Keratinocyte (primary cell): ENCODE measurements at regions not wholly inside any gene's neighbourhood (a gene's known extent, or its start where the extent isn't known, plus 50 kb on each side); places are given as distances from the start of the nearest gene placed in this dataset.
"Not testable (repeated sequence)": the region's sequence is repeated elsewhere in the genome, so short reads cannot be mapped to it uniquely, and the experiment has no call there.

ENCODE experiments used
- DNase-seq: peaks from one replicate; pipeline ENCODE4 v3.0.0-alpha.2; 2011; ENCODE audit warnings: low read depth, missing footprints, low spot score
- FAIRE-seq: peaks from 2 replicates; lab custom pipeline; 2011; peaks lifted over from hg19 to GRCh38; lab: Jason Lieb, UNC
- H2AFZ ChIP-seq: 2 replicates; pipeline ENCODE4 v1.6.0; 2012; ENCODE audit warnings: low read length, control low read depth, inconsistent platforms; ENCODE audit not compliant: control insufficient read depth
- H3K27ac ChIP-seq: 2 replicates; pipeline ENCODE4 v1.5.1; 2011; ENCODE audit warnings: low read length; ENCODE audit not compliant: control insufficient read depth, insufficient read depth
- H3K27me3 ChIP-seq: 3 replicates; pipeline ENCODE4 v1.6.0; 2011; ENCODE audit warnings: low read length; ENCODE audit not compliant: control insufficient read depth, insufficient read depth; ENCODE audit errors: extremely low read depth
- H3K36me3 ChIP-seq, 2 experiments: 2 replicates in 1 of 2; 3 replicates in 1 of 2; pipeline ENCODE4 v1.5.1; 2011; ENCODE audit warnings: low read length in 2 of 2, mild to moderate bottlenecking in 1 of 2; ENCODE audit not compliant: control insufficient read depth in 2 of 2, insufficient read depth in 2 of 2; ENCODE audit errors: extremely low read depth in 1 of 2
- H3K4me1 ChIP-seq: 3 replicates; pipeline ENCODE4 v1.5.1; 2011; ENCODE audit warnings: low read length; ENCODE audit not compliant: control insufficient read depth, insufficient read depth; ENCODE audit errors: extremely low read depth
- H3K4me2 ChIP-seq: 3 replicates; pipeline ENCODE4 v1.6.0; 2011; ENCODE audit warnings: low read depth, low read length; ENCODE audit not compliant: control insufficient read depth, insufficient read depth; ENCODE audit errors: extremely low read depth
- H3K4me3 ChIP-seq, 3 experiments: fragments of 200-600 bp in 1 of 3; sonication (generic) in 1 of 3; 2 replicates in 2 of 3; 3 replicates in 1 of 3; pipeline ENCODE4 v1.5.1; 2011 to 2016; ENCODE audit warnings: low read length in 3 of 3, mild to moderate bottlenecking in 3 of 3, control low read depth in 2 of 3, inconsistent platforms in 1 of 3, low read depth in 1 of 3, mixed read lengths in 1 of 3, mixed run types in 1 of 3, moderate library complexity in 1 of 3; ENCODE audit not compliant: control insufficient read depth in 2 of 3, insufficient read depth in 2 of 3; ENCODE audit errors: extremely low read depth in 1 of 3
- H3K79me2 ChIP-seq: 2 replicates; pipeline ENCODE4 v1.6.0; 2012; ENCODE audit warnings: low read length; ENCODE audit not compliant: control insufficient read depth, insufficient read depth
- H3K9ac ChIP-seq: 3 replicates; pipeline ENCODE4 v1.6.0; 2011; ENCODE audit warnings: low read length; ENCODE audit not compliant: control insufficient read depth, insufficient read depth; ENCODE audit errors: extremely low read depth
- H3K9me1 ChIP-seq: 3 replicates; pipeline ENCODE4 v1.6.0; 2011; ENCODE audit warnings: low read length; ENCODE audit not compliant: control insufficient read depth, insufficient read depth; ENCODE audit errors: extremely low read depth
- H3K9me3 ChIP-seq: 2 replicates; pipeline ENCODE4 v1.5.1; 2012; ENCODE audit warnings: low read depth, low read length; ENCODE audit not compliant: control insufficient read depth
- H4K20me1 ChIP-seq: 3 replicates; pipeline ENCODE4 v1.6.0; 2011; ENCODE audit warnings: low read length; ENCODE audit not compliant: control insufficient read depth, insufficient read depth; ENCODE audit errors: extremely low read depth
- CTCF ChIP-seq, 3 experiments: IDR thresholded peaks in 1 of 3; conservative IDR thresholded peaks in 1 of 3; optimal IDR thresholded peaks in 1 of 3; 2 replicates in 2 of 3; 3 replicates in 1 of 3; pipeline versions ENCODE3 to v1.5.1; 2011; ENCODE audit warnings: low read length in 3 of 3, mild to moderate bottlenecking in 3 of 3, moderate library complexity in 2 of 3, control low read depth in 1 of 3, inconsistent platforms in 1 of 3; ENCODE audit not compliant: insufficient read depth in 2 of 3; ENCODE audit errors: extremely low read depth in 1 of 3
- EZH2 ChIP-seq: IDR thresholded peaks from one replicate; pipeline ENCODE4 v1.6.1; 2012; ENCODE audit warnings: inconsistent platforms, mild to moderate bottlenecking, low read length, moderate library complexity
- dilution Hi-C: fragments of 300-500 bp; cut with MboI; formaldehyde crosslinking; loops from one replicate; pipeline ENCODE4 v1.7.0; 2020; ENCODE audit warnings: low sequenced_read_pairs; ENCODE audit not compliant: extremely low pct_ligation_motif_present

GRCh38 chr6:115190534-115190933, 847.7 kb upstream of the HS3ST5 start:
- dilution Hi-C loops = no loop called here
- no peaks in the 10 kb centered on the region for H3K27me3 ChIP-seq
- TF ChIP-seq CTCF (optimal IDR thresholded peaks at IDR 0.05 in 1 of 3, IDR thresholded peaks at IDR 0.05 in 1 of 3, conservative IDR thresholded peaks at IDR 0.05 in 1 of 3; ENCODE audit: extremely low read depth in 1 of 3, insufficient read depth in 2 of 3, low read length in 3 of 3) (no peak), EZH2 (no peak)
- H3K4me1 ChIP-seq = no peaks in the 10 kb centered on the region
- H3K9me1 ChIP-seq = no peaks in the 10 kb centered on the region
- no peak overlapping the region for H3K9ac ChIP-seq
- DNase-seq = no peak
- no peak for FAIRE-seq
- no peaks in the 10 kb centered on the region for H3K36me3 ChIP-seq
- H4K20me1 ChIP-seq = no peaks in the 10 kb centered on the region
- no peak overlapping the region for H3K4me2 ChIP-seq
- no peak overlapping the region for H3K4me3 ChIP-seq
- H3K27ac ChIP-seq = no peak overlapping the region
- H3K79me2 ChIP-seq = no peaks in the 10 kb centered on the region
- no peaks in the 10 kb centered on the region for H3K9me3 ChIP-seq
- no peak overlapping the region for H2AFZ ChIP-seq

GRCh38 chr6:115175456-115175855, 832.6 kb upstream of the HS3ST5 start:
- H3K79me2 ChIP-seq, H4K20me1 ChIP-seq, H3K36me3 ChIP-seq, H3K4me3 ChIP-seq, H3K27me3 ChIP-seq, H3K4me2 ChIP-seq, H3K9me1 ChIP-seq, FAIRE-seq, dilution Hi-C loops, H3K4me1 ChIP-seq, H3K9me3 ChIP-seq, DNase-seq, H2AFZ ChIP-seq, H3K27ac ChIP-seq, H3K9ac ChIP-seq: not testable (repeated sequence)

GRCh38 chr6:115165912-115166311, 823.1 kb upstream of the HS3ST5 start:
- H3K4me1 ChIP-seq, FAIRE-seq, H3K9ac ChIP-seq, DNase-seq, H3K79me2 ChIP-seq, H2AFZ ChIP-seq, H3K4me2 ChIP-seq, H4K20me1 ChIP-seq, H3K27me3 ChIP-seq, H3K36me3 ChIP-seq, H3K27ac ChIP-seq, H3K4me3 ChIP-seq, H3K9me3 ChIP-seq, dilution Hi-C loops, H3K9me1 ChIP-seq: not testable (repeated sequence)
